ENCODE measurements at regions not wholly inside any gene's neighbourhood (a gene's known extent, or its start where the extent isn't known, plus 50 kb on each side); places are given as distances from the start of the nearest gene placed in this dataset.

GRCh38 chr5:155408465-155408864 lies 394.9 kb downstream of the KIF4B start:
- no peaks in the 10 kb centered on the region for H3K4me1 ChIP-seq (ENCODE audit: control insufficient read depth, insufficient read depth, low read length)
- H3K27ac ChIP-seq (ENCODE audit: low read length), result no peak overlapping the region
- DNase-seq (ENCODE audit: low read depth, low spot score), result no peak
- H3K27me3 ChIP-seq (ENCODE audit: control insufficient read depth, insufficient read depth, low read length), result no peaks in the 10 kb centered on the region
- H3K4me3 ChIP-seq (ENCODE audit: low read depth in 2 of 2, low read length in 2 of 2), result no peak overlapping the region
- no peak for ATAC-seq
- ChIA-PET POLR2A (no interaction called here), CTCF (no interaction called here)
- intact Hi-C loops (cut with micrococcal nuclease; ENCODE audit: unreplicated experiment), result no loop called here
- H3K9me3 ChIP-seq (ENCODE audit: control insufficient read depth, insufficient read depth, low read depth, low read length), result no peaks in the 10 kb centered on the region
- no peak for TF ChIP-seq TCF7L2 (IDR thresholded peaks at IDR 0.05; ENCODE audit: low read depth, low read length)
- no peak for TF ChIP-seq SIN3A (IDR thresholded peaks at IDR 0.05; ENCODE audit: borderline replicate concordance, insufficient read depth, low read depth, low read length)
- no peak for TF ChIP-seq REST (IDR thresholded peaks at IDR 0.05; ENCODE audit: insufficient read depth in 1 of 2, low read depth in 2 of 2, low read length in 1 of 2)
- TF ChIP-seq, protein P1, sequence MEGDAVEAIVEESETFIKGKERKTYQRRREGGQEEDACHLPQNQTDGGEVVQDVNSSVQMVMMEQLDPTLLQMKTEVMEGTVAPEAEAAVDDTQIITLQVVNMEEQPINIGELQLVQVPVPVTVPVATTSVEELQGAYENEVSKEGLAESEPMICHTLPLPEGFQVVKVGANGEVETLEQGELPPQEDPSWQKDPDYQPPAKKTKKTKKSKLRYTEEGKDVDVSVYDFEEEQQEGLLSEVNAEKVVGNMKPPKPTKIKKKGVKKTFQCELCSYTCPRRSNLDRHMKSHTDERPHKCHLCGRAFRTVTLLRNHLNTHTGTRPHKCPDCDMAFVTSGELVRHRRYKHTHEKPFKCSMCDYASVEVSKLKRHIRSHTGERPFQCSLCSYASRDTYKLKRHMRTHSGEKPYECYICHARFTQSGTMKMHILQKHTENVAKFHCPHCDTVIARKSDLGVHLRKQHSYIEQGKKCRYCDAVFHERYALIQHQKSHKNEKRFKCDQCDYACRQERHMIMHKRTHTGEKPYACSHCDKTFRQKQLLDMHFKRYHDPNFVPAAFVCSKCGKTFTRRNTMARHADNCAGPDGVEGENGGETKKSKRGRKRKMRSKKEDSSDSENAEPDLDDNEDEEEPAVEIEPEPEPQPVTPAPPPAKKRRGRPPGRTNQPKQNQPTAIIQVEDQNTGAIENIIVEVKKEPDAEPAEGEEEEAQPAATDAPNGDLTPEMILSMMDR (IDR thresholded peaks at IDR 0.05), result no peak
- no peak for TF ChIP-seq POLR2AphosphoS5 (IDR thresholded peaks at IDR 0.05; ENCODE audit: low read depth, low read length)
- BruUV-seq (replicated peaks), result no TSS peak
- no peaks in the 10 kb centered on the region for H3K36me3 ChIP-seq (ENCODE audit: control insufficient read depth, insufficient read depth, low read length)
- in situ Hi-C loops (cut with HindIII; ENCODE audit: low pct_unique_long_range_greater_than_20kb, low sequenced_read_pairs), result no loop called here

DNA sequence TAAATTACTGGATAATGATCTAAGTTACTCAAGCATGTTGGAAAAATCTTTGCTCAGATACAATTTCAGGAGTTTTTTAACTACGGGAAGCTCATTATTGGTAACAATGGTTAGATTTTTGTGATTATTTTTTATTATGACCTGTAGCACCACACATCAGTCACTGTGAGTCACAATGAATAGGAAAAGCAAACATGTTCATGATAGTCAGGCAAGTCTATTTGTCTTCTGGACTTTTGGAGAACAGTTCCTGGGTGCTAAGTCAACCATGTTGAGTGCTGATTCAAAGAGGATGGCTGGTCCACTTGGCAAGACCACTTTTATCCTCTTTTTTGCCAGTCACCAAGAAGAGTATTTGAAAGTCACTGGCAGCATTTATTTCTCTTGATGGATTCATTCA lies 403.2 kb downstream of the KIF4B start:
- H3K36me3 ChIP-seq (ENCODE audit: control insufficient read depth, insufficient read depth, low read length), result no peaks in the 10 kb centered on the region
- ATAC-seq (no peak), DNase-seq (ENCODE audit: low read depth, low spot score) (no peak)
- in situ Hi-C loops (cut with HindIII; ENCODE audit: low pct_unique_long_range_greater_than_20kb, low sequenced_read_pairs), result no loop called here
- no TSS peak for BruUV-seq (replicated peaks)
- intact Hi-C loops (cut with micrococcal nuclease; ENCODE audit: unreplicated experiment), result no loop called here
- H3K9me3 ChIP-seq (ENCODE audit: control insufficient read depth, insufficient read depth, low read depth, low read length), result no peaks in the 10 kb centered on the region
- no peak overlapping the region for H3K27ac ChIP-seq (ENCODE audit: low read length)
- H3K27me3 ChIP-seq (ENCODE audit: control insufficient read depth, insufficient read depth, low read length), result no peaks in the 10 kb centered on the region
- ChIA-PET POLR2A (no interaction called here), CTCF (no interaction called here)
- TF ChIP-seq SIN3A (IDR thresholded peaks at IDR 0.05; ENCODE audit: borderline replicate concordance, insufficient read depth, low read depth, low read length) (no peak), TCF7L2 (IDR thresholded peaks at IDR 0.05; ENCODE audit: low read depth, low read length) (no peak), POLR2AphosphoS5 (IDR thresholded peaks at IDR 0.05; ENCODE audit: low read depth, low read length) (no peak), REST (IDR thresholded peaks at IDR 0.05; ENCODE audit: insufficient read depth in 1 of 2, low read depth in 2 of 2, low read length in 1 of 2) (no peak)
- TF ChIP-seq, protein P1 (IDR thresholded peaks at IDR 0.05), result no peak
- no peak overlapping the region for H3K4me3 ChIP-seq (ENCODE audit: low read depth in 2 of 2, low read length in 2 of 2)
- H3K4me1 ChIP-seq (ENCODE audit: control insufficient read depth, insufficient read depth, low read length), result no peaks in the 10 kb centered on the region
